H1 (cell line): ENCODE measurements at regions not wholly inside any gene's neighbourhood (a gene's known extent, or its start where the extent isn't known, plus 50 kb on each side); places are given as distances from the start of the nearest gene placed in this dataset.

Source experiments
- CTCF ChIA-PET: fragments of 300-600 bp; sonication (Branson Sonifier 250); formaldehyde crosslinking; loops from one replicate; lab custom pipeline; 2021; ENCODE audit not compliant: partially characterized antibody; lab: Charles Lee
- POLR2A ChIA-PET: fragments of 300-600 bp; sonication (Branson Sonifier 250); formaldehyde crosslinking; loops from one replicate; lab custom pipeline; 2021; ENCODE audit warnings: inconsistent platforms; ENCODE audit not compliant: partially characterized antibody; lab: Charles Lee
- DNase-seq, 2 experiments: peaks; one replicate each; pipeline versions ENCODE4 v3.0.0 to v3.0.0-alpha.2; 2010 to 2022; ENCODE audit warnings: low spot score in 2 of 2, low read depth in 1 of 2, mixed read lengths in 1 of 2
- FAIRE-seq: peaks from 2 replicates; lab custom pipeline; 2011; peaks lifted over from hg19 to GRCh38; lab: Jason Lieb, UNC
- H2AFZ ChIP-seq: 2 replicates; pipeline ENCODE4 v1.8.1; 2012; ENCODE audit warnings: low read length, inconsistent platforms
- H2AK5ac ChIP-seq: 2 replicates; pipeline ENCODE4 v1.6.1; 2013; ENCODE audit warnings: low read depth, low read length
- H2BK120ac ChIP-seq: replicated peaks from 2 replicates; pipeline ENCODE3; 2013; ENCODE audit warnings: low read depth, low read length, inconsistent platforms
- H2BK12ac ChIP-seq: 2 replicates; pipeline ENCODE4 v1.6.1; 2013; ENCODE audit warnings: low read depth, low read length
- H2BK15ac ChIP-seq: 2 replicates; pipeline ENCODE4 v1.6.1; 2013; ENCODE audit warnings: low read length
- H2BK20ac ChIP-seq: 2 replicates; pipeline ENCODE4 v1.6.1; 2013; ENCODE audit warnings: low read length
- H2BK5ac ChIP-seq: 2 replicates; pipeline ENCODE4 v1.6.1; 2013; ENCODE audit warnings: low read depth, low read length
- H3K14ac ChIP-seq: 2 replicates; pipeline ENCODE4 v1.6.1; 2013; ENCODE audit warnings: inconsistent platforms; ENCODE audit not compliant: insufficient read length
- H3K18ac ChIP-seq: 2 replicates; pipeline ENCODE4 v1.6.1; 2013; ENCODE audit warnings: low read length; ENCODE audit errors: extremely low read depth
- H3K23ac ChIP-seq: 2 replicates; pipeline ENCODE4 v1.6.1; 2013; ENCODE audit warnings: inconsistent platforms; ENCODE audit not compliant: insufficient read length
- H3K23me2 ChIP-seq: 2 replicates; pipeline ENCODE4 v1.6.1; 2013; ENCODE audit warnings: low read depth, low read length
- H3K27ac ChIP-seq: 2 replicates; pipeline ENCODE4 v1.6.1; 2011; ENCODE audit warnings: low read depth, low read length, inconsistent platforms
- H3K27me3 ChIP-seq, 4 experiments: replicated peaks in 1 of 4; 1 replicate in 1 of 4; 2 replicates in 3 of 4; pipeline versions ENCODE4 v1.6.1 to v1.8.1; 2011 to 2013; ENCODE audit warnings: low read length in 3 of 4, mild to moderate bottlenecking in 3 of 4, inconsistent platforms in 2 of 4, mixed read lengths in 2 of 4, moderate library complexity in 1 of 4; ENCODE audit not compliant: control insufficient read depth in 3 of 4, insufficient read depth in 3 of 4; ENCODE audit errors: extremely low read depth in 1 of 4
- H3K36me3 ChIP-seq, 4 experiments: 2 replicates each; pipeline versions ENCODE4 v1.6.1 to v1.8.1; 2011 to 2013; ENCODE audit warnings: mild to moderate bottlenecking in 4 of 4, low read length in 3 of 4, moderate library complexity in 2 of 4, control low read depth in 1 of 4, inconsistent platforms in 1 of 4; ENCODE audit not compliant: insufficient read depth in 4 of 4, control insufficient read depth in 2 of 4
- H3K4ac ChIP-seq: replicated peaks from 2 replicates; pipeline ENCODE3; 2013; ENCODE audit warnings: low read length, low read depth, mixed read lengths, inconsistent platforms; ENCODE audit not compliant: insufficient read length
- H3K4me1 ChIP-seq, 4 experiments: replicated peaks in 1 of 4; 1 replicate in 1 of 4; 2 replicates in 3 of 4; pipeline versions ENCODE4 v1.6.1 to v1.8.1; 2011 to 2013; ENCODE audit warnings: low read length in 3 of 4, inconsistent platforms in 2 of 4, mixed read lengths in 1 of 4; ENCODE audit not compliant: insufficient read depth in 4 of 4, control insufficient read depth in 3 of 4
- H3K4me2 ChIP-seq, 2 experiments: 2 replicates each; pipeline versions ENCODE4 v1.6.1 to v1.8.1; 2011 to 2013; ENCODE audit warnings: low read depth in 2 of 2, low read length in 2 of 2, control low read depth in 1 of 2, inconsistent platforms in 1 of 2, mild to moderate bottlenecking in 1 of 2; ENCODE audit not compliant: insufficient read depth in 1 of 2
- H3K4me3 ChIP-seq, 4 experiments: fragments of 200-600, 300-600 bp in 1 of 4; sonication (generic), shearing (Covaris generic), sonication (Bioruptor Twin) in 1 of 4; 2 replicates each; pipeline versions ENCODE4 v1.5.1 to v1.8.1; 2011 to 2016; ENCODE audit warnings: low read length in 4 of 4, low read depth in 3 of 4, control low read depth in 2 of 4, inconsistent platforms in 2 of 4, mild to moderate bottlenecking in 2 of 4, mixed read lengths in 1 of 4, moderate library complexity in 1 of 4; ENCODE audit not compliant: insufficient read depth in 2 of 4; ENCODE audit errors: extremely low read depth in 1 of 4
- H3K56ac ChIP-seq: replicated peaks from 2 replicates; pipeline ENCODE3; 2013; ENCODE audit warnings: low read depth, mild to moderate bottlenecking, mixed read lengths, low read length, inconsistent platforms; ENCODE audit not compliant: insufficient read length
- H3K79me1 ChIP-seq: 2 replicates; pipeline ENCODE4 v1.6.1; 2013; ENCODE audit warnings: low read depth, low read length, control low read depth
- H3K79me2 ChIP-seq, 2 experiments: 2 replicates each; pipeline versions ENCODE4 v1.6.1 to v1.8.1; 2012 to 2013; ENCODE audit warnings: low read length in 2 of 2, mild to moderate bottlenecking in 2 of 2, inconsistent platforms in 1 of 2; ENCODE audit not compliant: insufficient read depth in 2 of 2, control insufficient read depth in 1 of 2
- H3K9ac ChIP-seq, 4 experiments: replicated peaks in 1 of 4; 1 replicate in 1 of 4; 2 replicates in 3 of 4; pipeline versions ENCODE4 v1.6.1 to v1.8.1; 2011 to 2013; ENCODE audit warnings: low read depth in 3 of 4, low read length in 3 of 4, control low read depth in 2 of 4, mild to moderate bottlenecking in 2 of 4, moderate library complexity in 2 of 4, inconsistent platforms in 1 of 4; ENCODE audit errors: extremely low read depth in 1 of 4
- H3K9me3 ChIP-seq, 2 experiments: 2 replicates each; pipeline versions ENCODE4 v1.6.1 to v1.8.1; 2012 to 2013; ENCODE audit warnings: mild to moderate bottlenecking in 2 of 2, moderate library complexity in 2 of 2, control low read depth in 1 of 2, inconsistent platforms in 1 of 2, low read depth in 1 of 2, low read length in 1 of 2, mixed read lengths in 1 of 2; ENCODE audit not compliant: insufficient read depth in 2 of 2
- H4K20me1 ChIP-seq, 2 experiments: replicated peaks in 1 of 2; 2 replicates each; pipeline versions ENCODE3 to v1.8.1; 2011 to 2013; ENCODE audit warnings: inconsistent platforms in 2 of 2, low read length in 2 of 2, mild to moderate bottlenecking in 1 of 2; ENCODE audit not compliant: insufficient read depth in 2 of 2, control insufficient read depth in 1 of 2
- H4K5ac ChIP-seq: 2 replicates; pipeline ENCODE4 v1.6.1; 2013; ENCODE audit warnings: low read length, low read depth, mixed read lengths, inconsistent platforms; ENCODE audit not compliant: insufficient read length
- H4K8ac ChIP-seq: 2 replicates; pipeline ENCODE4 v1.8.0; 2013; ENCODE audit warnings: mild to moderate bottlenecking, moderate library complexity, low read length, inconsistent platforms; ENCODE audit not compliant: insufficient read depth; ENCODE audit errors: extremely low read depth
- H4K91ac ChIP-seq: replicated peaks from 2 replicates; pipeline ENCODE3; 2013; ENCODE audit warnings: low read length, mixed read lengths, inconsistent platforms; ENCODE audit not compliant: insufficient read length
- CHD1 ChIP-seq: IDR thresholded peaks from 2 replicates; pipeline ENCODE4 v1.6.1; 2012; ENCODE audit warnings: low read depth, low read length, improper control_type of control experiment
- CTBP2 ChIP-seq: IDR thresholded peaks from 2 replicates; pipeline ENCODE4 v1.7.0; 2011; ENCODE audit warnings: borderline replicate concordance, mild to moderate bottlenecking, moderate library complexity, mixed read lengths, low read length; ENCODE audit not compliant: insufficient read depth, insufficient read length
- EP300 ChIP-seq, 2 experiments: IDR thresholded peaks; 1 replicate in 1 of 2; 2 replicates in 1 of 2; pipeline ENCODE4 v1.6.1; 2011 to 2012; ENCODE audit warnings: low read depth in 2 of 2, low read length in 2 of 2, mild to moderate bottlenecking in 2 of 2, borderline replicate concordance in 1 of 2, inconsistent platforms in 1 of 2, moderate library complexity in 1 of 2
- POLR2AphosphoS5 ChIP-seq: IDR thresholded peaks from 2 replicates; pipeline ENCODE4 v1.6.1; 2011; ENCODE audit warnings: low read depth, low read length
- SIX5 ChIP-seq: IDR thresholded peaks from 2 replicates; pipeline ENCODE4 v1.6.1; 2011; ENCODE audit warnings: mild to moderate bottlenecking, low read depth, low read length
- TAF1 ChIP-seq: IDR thresholded peaks from 2 replicates; pipeline ENCODE4 v1.6.1; 2011; ENCODE audit warnings: mild to moderate bottlenecking, low read depth, low read length
- WGBS, 2 experiments: shearing (Covaris generic) in 1 of 2; methylation state at CpG; one replicate each; pipeline versions ENCODE4 v1.1.6 to v1.1.7; 2013 to 2015; ENCODE audit warnings: low lambda C conversion rate in 2 of 2, mixed read lengths in 2 of 2, inconsistent platforms in 1 of 2, low coverage in 1 of 2, missing lambda C conversion rate in 1 of 2; ENCODE audit not compliant: insufficient replicate concordance in 2 of 2, insufficient coverage in 1 of 2, insufficient read length in 1 of 2; ENCODE audit errors: extremely low coverage in 1 of 2, missing lambda C conversion rate in 1 of 2; 5-methylcytosine and 5-hydroxymethylcytosine counted together

DNA sequence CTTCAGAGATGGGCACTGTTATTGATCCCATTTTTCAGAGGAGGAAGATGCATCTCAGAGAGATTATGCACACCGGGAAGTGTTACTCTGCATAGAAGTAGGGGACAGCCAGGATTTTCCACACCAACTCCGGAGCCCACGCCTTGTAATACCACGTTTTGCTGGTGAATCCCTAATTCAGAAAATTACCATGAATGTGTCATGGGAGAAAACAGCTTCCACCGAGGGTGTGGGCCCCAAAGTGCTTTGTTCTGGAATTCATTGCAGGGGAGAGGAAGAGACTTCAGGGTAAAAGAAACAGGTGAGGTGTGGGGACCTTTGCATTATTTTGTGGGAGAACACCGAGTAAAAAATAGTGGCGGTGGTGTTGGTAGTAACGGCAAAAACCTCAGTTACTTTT is 1051.4 kb upstream of the RBFOX1 start:
- Histone ChIP-seq H4K5ac (no peak overlapping the region), H3K23ac (no peak overlapping the region), H3K79me1 (no peaks in the 10 kb centered on the region), H2BK15ac (no peak overlapping the region), H3K4me1 (peaks cover 3 to 17% (median 12%) of the 10 kb centered on the region in 4 experiments), H2BK12ac (no peak overlapping the region), H3K27ac (no peak overlapping the region), H2AK5ac (no peak overlapping the region), H3K23me2 (no peaks in the 10 kb centered on the region), H3K56ac (no peak overlapping the region), H2AFZ (no peak overlapping the region), H2BK20ac (0 out of 2 replicates have a peak overlapping the region, but pooled peaks have one; percentile 41), H3K14ac (no peak overlapping the region), H3K4ac (no peak overlapping the region), H4K91ac (no peak overlapping the region), H2BK5ac (no peak overlapping the region), H3K4me2 (no peak overlapping the region), H3K9ac (no peak overlapping the region), H2BK120ac (no peak overlapping the region), H3K18ac (no peak overlapping the region), H3K79me2 (no peaks in the 10 kb centered on the region), H3K36me3 (no peaks in the 10 kb centered on the region), H3K9me3 (no peaks in the 10 kb centered on the region), H3K4me3 (no peak overlapping the region), H4K8ac (no peak overlapping the region), H4K20me1 (no peaks in the 10 kb centered on the region), H3K27me3 (no peaks in the 10 kb centered on the region)
- no peak for TF ChIP-seq TAF1
- no peak for TF ChIP-seq SIX5
- TF ChIP-seq CHD1: no peak
- TF ChIP-seq CTBP2: no peak
- TF ChIP-seq POLR2AphosphoS5: no peak
- TF ChIP-seq EP300 (IDR thresholded peaks at IDR 0.05; ENCODE audit: borderline replicate concordance in 1 of 2, low read depth in 2 of 2, low read length in 2 of 2): no peak
- FAIRE-seq (no peak), DNase-seq (no peak)
- ChIA-PET POLR2A (no interaction called here), CTCF (no interaction called here)
- 91% methylated on average over 8 of the region's 8 CpGs; no CpG with 5 or more reads in 1 of the 2 experiments for WGBS, 2 experiments
